IMR-90 (cell line): ENCODE measurements at regions not wholly inside any gene's neighbourhood (a gene's known extent, or its start where the extent isn't known, plus 50 kb on each side); places are given as distances from the start of the nearest gene placed in this dataset.

ENCODE experiments used
- BHLHE40 ChIP-seq: fragments of 150-350 bp; IDR thresholded peaks from 2 replicates; pipeline ENCODE4 v1.6.1; 2016; ENCODE audit warnings: mild to moderate bottlenecking, low read depth, low read length
- CEBPB ChIP-seq: IDR thresholded peaks from 2 replicates; pipeline ENCODE4 v1.6.1; 2012; ENCODE audit warnings: low read depth, low read length, improper control_type of control experiment
- MAFK ChIP-seq: IDR thresholded peaks from 2 replicates; pipeline ENCODE4 v1.6.1; 2012; ENCODE audit warnings: low read depth, low read length, improper control_type of control experiment
- MAZ ChIP-seq: IDR thresholded peaks from 2 replicates; pipeline ENCODE4 v1.6.1; 2012; ENCODE audit warnings: low read depth, mild to moderate bottlenecking, low read length, improper control_type of control experiment, moderate library complexity, borderline replicate concordance
- POLR2A ChIP-seq: IDR thresholded peaks from 2 replicates; pipeline ENCODE4 v1.6.1; 2012; ENCODE audit warnings: mild to moderate bottlenecking, low read depth, low read length
- RCOR1 ChIP-seq: IDR thresholded peaks from 2 replicates; pipeline ENCODE4 v1.6.1; 2012; ENCODE audit warnings: mild to moderate bottlenecking, low read length, improper control_type of control experiment; ENCODE audit not compliant: insufficient replicate concordance
- TF ChIP-seq, protein P1 (sequence below): conservative IDR thresholded peaks from 2 replicates; pipeline ENCODE4 v1.5.1; 2012; ENCODE audit warnings: mild to moderate bottlenecking, low read depth, low read length, improper control_type of control experiment
- TF ChIP-seq, protein P2 (sequence below): fragments of 150-350 bp; IDR thresholded peaks from 2 replicates; pipeline ENCODE4 v1.6.1; 2016; ENCODE audit warnings: low read depth, mild to moderate bottlenecking, low read length, moderate library complexity, borderline replicate concordance
- TF ChIP-seq, protein P3 (sequence below): fragments of 150-350 bp; IDR thresholded peaks from 2 replicates; pipeline ENCODE4 v1.6.1; 2017; ENCODE audit warnings: mild to moderate bottlenecking, antibody characterized with exemption, low read length, low read depth

DNA sequence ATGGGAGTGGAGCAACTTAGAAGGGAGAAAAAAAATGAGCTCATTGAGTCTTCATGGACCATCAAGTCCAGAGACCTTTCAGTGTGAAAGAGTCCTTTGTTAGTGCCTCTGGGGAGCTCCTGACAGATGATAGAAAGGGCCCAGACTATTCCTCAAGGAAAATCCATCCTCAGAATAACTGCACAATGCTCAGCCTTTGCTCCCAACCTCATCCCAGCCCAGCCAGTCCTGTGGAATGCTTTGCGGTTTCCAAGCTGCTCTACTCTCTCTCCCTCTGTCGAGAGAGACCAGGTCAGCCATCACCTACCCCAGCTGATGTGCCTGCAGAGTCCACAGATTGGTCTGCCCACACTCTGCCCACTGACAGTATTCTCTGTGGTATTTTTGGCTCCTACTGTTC, 406.2 kb downstream of the MFSD1 start:
- TF ChIP-seq, protein P1, sequence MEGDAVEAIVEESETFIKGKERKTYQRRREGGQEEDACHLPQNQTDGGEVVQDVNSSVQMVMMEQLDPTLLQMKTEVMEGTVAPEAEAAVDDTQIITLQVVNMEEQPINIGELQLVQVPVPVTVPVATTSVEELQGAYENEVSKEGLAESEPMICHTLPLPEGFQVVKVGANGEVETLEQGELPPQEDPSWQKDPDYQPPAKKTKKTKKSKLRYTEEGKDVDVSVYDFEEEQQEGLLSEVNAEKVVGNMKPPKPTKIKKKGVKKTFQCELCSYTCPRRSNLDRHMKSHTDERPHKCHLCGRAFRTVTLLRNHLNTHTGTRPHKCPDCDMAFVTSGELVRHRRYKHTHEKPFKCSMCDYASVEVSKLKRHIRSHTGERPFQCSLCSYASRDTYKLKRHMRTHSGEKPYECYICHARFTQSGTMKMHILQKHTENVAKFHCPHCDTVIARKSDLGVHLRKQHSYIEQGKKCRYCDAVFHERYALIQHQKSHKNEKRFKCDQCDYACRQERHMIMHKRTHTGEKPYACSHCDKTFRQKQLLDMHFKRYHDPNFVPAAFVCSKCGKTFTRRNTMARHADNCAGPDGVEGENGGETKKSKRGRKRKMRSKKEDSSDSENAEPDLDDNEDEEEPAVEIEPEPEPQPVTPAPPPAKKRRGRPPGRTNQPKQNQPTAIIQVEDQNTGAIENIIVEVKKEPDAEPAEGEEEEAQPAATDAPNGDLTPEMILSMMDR: no peak
- TF ChIP-seq MAZ: no peak
- TF ChIP-seq, protein P2, sequence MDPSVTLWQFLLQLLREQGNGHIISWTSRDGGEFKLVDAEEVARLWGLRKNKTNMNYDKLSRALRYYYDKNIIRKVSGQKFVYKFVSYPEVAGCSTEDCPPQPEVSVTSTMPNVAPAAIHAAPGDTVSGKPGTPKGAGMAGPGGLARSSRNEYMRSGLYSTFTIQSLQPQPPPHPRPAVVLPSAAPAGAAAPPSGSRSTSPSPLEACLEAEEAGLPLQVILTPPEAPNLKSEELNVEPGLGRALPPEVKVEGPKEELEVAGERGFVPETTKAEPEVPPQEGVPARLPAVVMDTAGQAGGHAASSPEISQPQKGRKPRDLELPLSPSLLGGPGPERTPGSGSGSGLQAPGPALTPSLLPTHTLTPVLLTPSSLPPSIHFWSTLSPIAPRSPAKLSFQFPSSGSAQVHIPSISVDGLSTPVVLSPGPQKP: no peak
- no peak for TF ChIP-seq RCOR1
- TF ChIP-seq, protein P3, sequence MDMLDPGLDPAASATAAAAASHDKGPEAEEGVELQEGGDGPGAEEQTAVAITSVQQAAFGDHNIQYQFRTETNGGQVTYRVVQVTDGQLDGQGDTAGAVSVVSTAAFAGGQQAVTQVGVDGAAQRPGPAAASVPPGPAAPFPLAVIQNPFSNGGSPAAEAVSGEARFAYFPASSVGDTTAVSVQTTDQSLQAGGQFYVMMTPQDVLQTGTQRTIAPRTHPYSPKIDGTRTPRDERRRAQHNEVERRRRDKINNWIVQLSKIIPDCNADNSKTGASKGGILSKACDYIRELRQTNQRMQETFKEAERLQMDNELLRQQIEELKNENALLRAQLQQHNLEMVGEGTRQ: no peak
- no peak for TF ChIP-seq POLR2A
- TF ChIP-seq MAFK: no peak
- TF ChIP-seq CEBPB: no peak
- TF ChIP-seq BHLHE40: no peak
